ENCODE measurements at regions not wholly inside any gene's neighbourhood (a gene's known extent, or its start where the extent isn't known, plus 50 kb on each side); places are given as distances from the start of the nearest gene placed in this dataset.

- DNase-seq = no peak
- POLR2A ChIA-PET = no interaction called here
- Mint-ChIP-seq H3K9me3 (no peaks in the 10 kb centered on the region), H3K4me3 (no peak overlapping the region), H3K36me3 (no peaks in the 10 kb centered on the region), H3K4me1 (no peaks in the 10 kb centered on the region), H3K27ac (no peak overlapping the region), H3K27me3 (peaks cover 0 to 3% (median 0%) of the 10 kb centered on the region in 5 donors)
- ATAC-seq = no peak
Observed at GRCh38 chr5:58064801-58065200, 395.1 kb downstream of the PLK2 start.

GRCh38 chr5:58060996-58061395 is 398.9 kb downstream of the PLK2 start:
- Mint-ChIP-seq H3K36me3 (no peaks in the 10 kb centered on the region), H3K4me3 (no peak overlapping the region), H3K9me3 (peaks cover 0 to 8% (median 0%) of the 10 kb centered on the region in 9 donors), H3K27me3 (peaks cover 0 to 3% (median 1%) of the 10 kb centered on the region in 5 donors), H3K4me1 (no peaks in the 10 kb centered on the region), H3K27ac (no peak overlapping the region)
- ATAC-seq (no peak), DNase-seq (no peak)
- POLR2A ChIA-PET = no interaction called here

- POLR2A ChIA-PET = no interaction called here
- H3K27ac Mint-ChIP-seq = no peak overlapping the region
- DNase-seq (no peak), ATAC-seq (no peak)
- peaks cover 0 to 10% (median 5%) of the 10 kb centered on the region in 9 donors for H3K9me3 Mint-ChIP-seq
- no peaks in the 10 kb centered on the region for H3K4me1 Mint-ChIP-seq
- no peak overlapping the region for H3K4me3 Mint-ChIP-seq
- H3K36me3 Mint-ChIP-seq = no peaks in the 10 kb centered on the region
- peaks cover 0 to 3% (median 1%) of the 10 kb centered on the region in 5 donors for H3K27me3 Mint-ChIP-seq
Observed at GRCh38 chr5:58057324-58057723, 402.6 kb downstream of the PLK2 start.

- H3K27me3 Mint-ChIP-seq = peaks cover 0 to 3% (median 1%) of the 10 kb centered on the region in 5 donors
- peaks cover 0 to 10% (median 5%) of the 10 kb centered on the region in 9 donors for H3K9me3 Mint-ChIP-seq
- ATAC-seq (no peak), DNase-seq (no peak)
- POLR2A ChIA-PET = no interaction called here
- H3K27ac Mint-ChIP-seq = no peak overlapping the region
- no peak overlapping the region for H3K4me3 Mint-ChIP-seq
- H3K36me3 Mint-ChIP-seq = no peaks in the 10 kb centered on the region
- no peaks in the 10 kb centered on the region for H3K4me1 Mint-ChIP-seq
Observed at GRCh38 chr5:58056546-58056945, 403.3 kb downstream of the PLK2 start.

GRCh38 chr5:58054018-58054417 is 405.9 kb downstream of the PLK2 start:
- Mint-ChIP-seq H3K4me3 (no peak overlapping the region), H3K4me1 (no peaks in the 10 kb centered on the region), H3K36me3 (no peaks in the 10 kb centered on the region), H3K9me3 (peaks cover 0 to 10% (median 6%) of the 10 kb centered on the region in 9 donors), H3K27ac (no peak overlapping the region), H3K27me3 (no peaks in the 10 kb centered on the region)
- DNase-seq (no peak), ATAC-seq (no peak)
- POLR2A ChIA-PET = no interaction called here

- ATAC-seq (no peak), DNase-seq (no peak)
- peaks cover 0 to 9% (median 4%) of the 10 kb centered on the region in 9 donors for H3K9me3 Mint-ChIP-seq
- H3K4me3 Mint-ChIP-seq = no peak overlapping the region
- H3K36me3 Mint-ChIP-seq = no peaks in the 10 kb centered on the region
- H3K27ac Mint-ChIP-seq = no peak overlapping the region
- no peaks in the 10 kb centered on the region for H3K27me3 Mint-ChIP-seq
- POLR2A ChIA-PET = no interaction called here
- H3K4me1 Mint-ChIP-seq = no peaks in the 10 kb centered on the region
Observed at GRCh38 chr5:58048954-58049353, 410.9 kb downstream of the PLK2 start.

- peaks cover 0 to 9% (median 0%) of the 10 kb centered on the region in 9 donors for H3K9me3 Mint-ChIP-seq
- DNase-seq = no peak
- no peaks in the 10 kb centered on the region for H3K4me1 Mint-ChIP-seq
- POLR2A ChIA-PET = no interaction called here
- no peaks in the 10 kb centered on the region for H3K27me3 Mint-ChIP-seq
- H3K4me3 Mint-ChIP-seq = no peak overlapping the region
- H3K27ac Mint-ChIP-seq = no peak overlapping the region
- H3K36me3 Mint-ChIP-seq = no peaks in the 10 kb centered on the region
- ATAC-seq = no peak
Observed at GRCh38 chr5:58048185-58048925, 411.5 kb downstream of the PLK2 start.

- ATAC-seq (no peak), DNase-seq (no peak)
- Mint-ChIP-seq H3K27me3 (peaks cover 0 to 1% (median 0%) of the 10 kb centered on the region in 5 donors), H3K36me3 (no peaks in the 10 kb centered on the region), H3K27ac (no peak overlapping the region), H3K4me3 (no peak overlapping the region), H3K4me1 (no peaks in the 10 kb centered on the region), H3K9me3 (peaks cover 0 to 6% (median 0%) of the 10 kb centered on the region in 9 donors)
- POLR2A ChIA-PET = no interaction called here
Observed at GRCh38 chr5:58046371-58046770, 413.5 kb downstream of the PLK2 start.

- Mint-ChIP-seq H3K9me3 (no peaks in the 10 kb centered on the region), H3K4me1 (no peaks in the 10 kb centered on the region), H3K27me3 (peaks cover 0 to 6% (median 0%) of the 10 kb centered on the region in 5 donors), H3K27ac (no peak overlapping the region), H3K4me3 (no peak overlapping the region), H3K36me3 (no peaks in the 10 kb centered on the region)
- POLR2A ChIA-PET = no interaction called here
- DNase-seq (no peak), ATAC-seq (no peak)
Observed at GRCh38 chr5:58044166-58044565, 415.7 kb downstream of the PLK2 start.

- Mint-ChIP-seq H3K4me3 (no peak overlapping the region), H3K9me3 (no peaks in the 10 kb centered on the region), H3K27ac (no peak overlapping the region), H3K36me3 (no peaks in the 10 kb centered on the region), H3K4me1 (no peaks in the 10 kb centered on the region), H3K27me3 (peaks cover 0 to 6% (median 0%) of the 10 kb centered on the region in 5 donors)
- ATAC-seq = no peak
- POLR2A ChIA-PET = no interaction called here
- DNase-seq = no peak
Observed at GRCh38 chr5:58043032-58043945, 416.6 kb downstream of the PLK2 start.

- Mint-ChIP-seq H3K9me3 (no peaks in the 10 kb centered on the region), H3K27me3 (peaks cover 0 to 6% (median 0%) of the 10 kb centered on the region in 5 donors), H3K4me3 (no peak overlapping the region), H3K27ac (no peak overlapping the region), H3K36me3 (no peaks in the 10 kb centered on the region), H3K4me1 (no peaks in the 10 kb centered on the region)
- DNase-seq = no peak
- POLR2A ChIA-PET = interaction anchor here (0.6 kb wide), 1 partner anchor 19 kb away, joined by 3 read pairs; no protein-coding TSS in a partner anchor
- no peak for ATAC-seq
Observed at GRCh38 chr5:58041884-58042283, 418.0 kb downstream of the PLK2 start.

GRCh38 chr5:58040846-58041245 is 419.0 kb downstream of the PLK2 start:
- Mint-ChIP-seq H3K4me3 (no peak overlapping the region), H3K27me3 (peaks cover 0 to 6% (median 0%) of the 10 kb centered on the region in 5 donors), H3K9me3 (no peaks in the 10 kb centered on the region), H3K27ac (no peak overlapping the region), H3K4me1 (no peaks in the 10 kb centered on the region), H3K36me3 (no peaks in the 10 kb centered on the region)
- POLR2A ChIA-PET = no interaction called here
- DNase-seq = no peak
- no peak for ATAC-seq

- POLR2A ChIA-PET = no interaction called here
- Mint-ChIP-seq H3K27me3 (peaks cover 0 to 6% (median 0%) of the 10 kb centered on the region in 5 donors), H3K36me3 (no peaks in the 10 kb centered on the region), H3K4me1 (no peaks in the 10 kb centered on the region), H3K27ac (no peak overlapping the region), H3K9me3 (no peaks in the 10 kb centered on the region), H3K4me3 (no peak overlapping the region)
- DNase-seq (no peak), ATAC-seq (no peak)
Observed at GRCh38 chr5:58040044-58040443, 419.8 kb downstream of the PLK2 start.

All from naive thymus-derived CD8-positive, alpha-beta T cell (primary cell).